ENCODE measurements at regions not wholly inside any gene's neighbourhood (a gene's known extent, or its start where the extent isn't known, plus 50 kb on each side); places are given as distances from the start of the nearest gene placed in this dataset.

- no peaks in the 10 kb centered on the region for H3K27me3 ChIP-seq
- peaks cover 0 to 4% of the 10 kb centered on the region in 2 donors for H3K4me1 ChIP-seq
- H3K9me3 ChIP-seq, result no peaks in the 10 kb centered on the region
- no peak overlapping the region for H3K4me3 ChIP-seq
- ATAC-seq (no peak), DNase-seq (no peak)
- H3K27ac ChIP-seq, result no peak overlapping the region
- no peaks in the 10 kb centered on the region for H3K36me3 ChIP-seq
- TF ChIP-seq, protein P1, sequence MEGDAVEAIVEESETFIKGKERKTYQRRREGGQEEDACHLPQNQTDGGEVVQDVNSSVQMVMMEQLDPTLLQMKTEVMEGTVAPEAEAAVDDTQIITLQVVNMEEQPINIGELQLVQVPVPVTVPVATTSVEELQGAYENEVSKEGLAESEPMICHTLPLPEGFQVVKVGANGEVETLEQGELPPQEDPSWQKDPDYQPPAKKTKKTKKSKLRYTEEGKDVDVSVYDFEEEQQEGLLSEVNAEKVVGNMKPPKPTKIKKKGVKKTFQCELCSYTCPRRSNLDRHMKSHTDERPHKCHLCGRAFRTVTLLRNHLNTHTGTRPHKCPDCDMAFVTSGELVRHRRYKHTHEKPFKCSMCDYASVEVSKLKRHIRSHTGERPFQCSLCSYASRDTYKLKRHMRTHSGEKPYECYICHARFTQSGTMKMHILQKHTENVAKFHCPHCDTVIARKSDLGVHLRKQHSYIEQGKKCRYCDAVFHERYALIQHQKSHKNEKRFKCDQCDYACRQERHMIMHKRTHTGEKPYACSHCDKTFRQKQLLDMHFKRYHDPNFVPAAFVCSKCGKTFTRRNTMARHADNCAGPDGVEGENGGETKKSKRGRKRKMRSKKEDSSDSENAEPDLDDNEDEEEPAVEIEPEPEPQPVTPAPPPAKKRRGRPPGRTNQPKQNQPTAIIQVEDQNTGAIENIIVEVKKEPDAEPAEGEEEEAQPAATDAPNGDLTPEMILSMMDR (IDR thresholded peaks at IDR 0.05), result no peak
- intact Hi-C loops (cut with DNase I), result no loop called here
Measured at GRCh38 chr9:32255026-32255425, 129.4 kb upstream of the ACO1 start.

DNA sequence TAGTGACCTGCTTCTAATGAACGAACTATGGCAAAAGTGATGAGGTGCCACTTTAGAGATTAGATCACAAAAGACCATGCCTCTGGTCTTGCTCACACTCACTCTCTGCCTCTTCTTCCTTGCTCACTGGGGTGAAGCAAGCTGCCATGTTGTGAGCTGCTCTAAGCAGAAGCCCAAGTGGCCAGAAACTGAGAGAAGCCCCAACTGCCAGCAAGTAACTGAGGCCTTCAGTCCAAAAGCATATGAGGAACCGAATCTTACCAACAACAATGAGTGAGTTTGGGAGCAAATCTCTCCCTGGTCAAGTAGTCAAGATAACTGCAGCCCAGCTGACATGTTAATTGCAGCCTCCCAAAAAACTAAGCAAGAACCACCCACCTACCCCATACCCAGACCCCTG lies 126.0 kb upstream of the ACO1 start:
- Histone ChIP-seq H3K4me3 (no peak overlapping the region), H3K9me3 (no peaks in the 10 kb centered on the region), H3K27me3 (no peaks in the 10 kb centered on the region), H3K36me3 (no peaks in the 10 kb centered on the region), H3K4me1 (peaks cover 0 to 4% of the 10 kb centered on the region in 2 donors), H3K27ac (no peak overlapping the region)
- DNase-seq, result no peak
- no peak for ATAC-seq
- TF ChIP-seq, protein P1 (IDR thresholded peaks at IDR 0.05), result no peak
- intact Hi-C loops (cut with DNase I), result no loop called here

DNA sequence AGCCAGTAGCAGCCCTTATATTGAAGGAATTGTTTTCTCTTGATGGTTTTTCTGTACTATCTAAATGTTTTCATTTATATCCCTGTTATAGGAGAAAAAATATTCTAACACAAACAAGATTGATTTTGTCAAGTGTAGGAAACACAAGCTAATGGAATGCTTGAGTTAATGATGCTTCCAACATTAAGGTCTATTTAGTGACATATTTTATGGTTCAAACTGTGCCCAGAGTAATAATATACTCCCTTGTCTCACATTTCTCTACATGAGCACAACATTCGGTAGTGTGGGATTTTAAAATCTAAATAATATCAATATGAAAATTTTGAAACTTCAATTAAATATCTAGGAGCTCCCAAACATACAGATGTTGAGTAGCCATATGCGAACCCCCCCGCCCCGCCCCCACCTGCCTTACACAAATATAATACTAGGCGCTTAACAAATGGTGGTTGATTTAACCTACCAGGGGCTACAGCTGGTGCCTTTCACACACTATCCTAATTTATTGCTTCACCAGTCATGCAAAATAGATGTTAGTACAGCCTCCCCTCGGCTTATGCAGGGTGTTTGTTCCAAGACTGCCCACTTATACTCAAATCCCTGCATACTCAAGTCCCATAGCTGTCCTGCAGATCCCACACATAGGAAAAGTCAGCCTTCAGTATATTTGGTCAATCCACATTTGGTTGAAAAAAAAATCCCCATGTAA lies 124.1 kb upstream of the ACO1 start:
- Histone ChIP-seq H3K36me3 (no peaks in the 10 kb centered on the region), H3K4me1 (peaks cover 0 to 4% of the 10 kb centered on the region in 2 donors), H3K27ac (no peak overlapping the region), H3K27me3 (no peaks in the 10 kb centered on the region), H3K9me3 (no peaks in the 10 kb centered on the region), H3K4me3 (no peak overlapping the region)
- ATAC-seq, result no peak
- no peak for DNase-seq
- TF ChIP-seq, protein P1 (IDR thresholded peaks at IDR 0.05), result no peak
- intact Hi-C loops (cut with DNase I), result no loop called here

GRCh38 chr9:32264170-32264864 lies 120.1 kb upstream of the ACO1 start:
- Histone ChIP-seq H3K27ac (no peak overlapping the region), H3K9me3 (no peaks in the 10 kb centered on the region), H3K27me3 (no peaks in the 10 kb centered on the region), H3K36me3 (no peaks in the 10 kb centered on the region), H3K4me1 (no peaks in the 10 kb centered on the region), H3K4me3 (no peak overlapping the region)
- ATAC-seq (peak; percentile 33), DNase-seq (no peak)
- intact Hi-C loops (cut with DNase I), result no loop called here
- TF ChIP-seq, protein P1 (IDR thresholded peaks at IDR 0.05), result no peak

- ATAC-seq (no peak), DNase-seq (no peak)
- Histone ChIP-seq H3K4me1 (no peaks in the 10 kb centered on the region), H3K36me3 (no peaks in the 10 kb centered on the region), H3K27me3 (no peaks in the 10 kb centered on the region), H3K27ac (no peak overlapping the region), H3K9me3 (no peaks in the 10 kb centered on the region), H3K4me3 (no peak overlapping the region)
- intact Hi-C loops (cut with DNase I), result no loop called here
- TF ChIP-seq, protein P1 (IDR thresholded peaks at IDR 0.05), result no peak
Measured at GRCh38 chr9:32265037-32265436, 119.4 kb upstream of the ACO1 start.
